ENCODE measurements at regions not wholly inside any gene's neighbourhood (a gene's known extent, or its start where the extent isn't known, plus 50 kb on each side); places are given as distances from the start of the nearest gene placed in this dataset.

- no peaks in the 10 kb centered on the region for H3K23me2 ChIP-seq (ENCODE audit: low read depth, low read length)
- H3K4me1 ChIP-seq (replicated peaks in 1 of 4; ENCODE audit: control insufficient read depth in 3 of 4, insufficient read depth in 4 of 4, low read length in 3 of 4), result peaks cover 0 to 7% (median 5%) of the 10 kb centered on the region in 4 experiments; a peak in 5 of 7 replicates
- H2BK15ac ChIP-seq (ENCODE audit: low read length), result no peak overlapping the region
- no peak overlapping the region for H2BK120ac ChIP-seq (replicated peaks; ENCODE audit: low read depth, low read length)
- H2AFZ ChIP-seq (ENCODE audit: low read length), result no peak overlapping the region
- WGBS, 2 experiments (ENCODE audit: extremely low coverage in 1 of 2, insufficient coverage in 1 of 2, insufficient read length in 1 of 2, insufficient replicate concordance in 2 of 2, low coverage in 1 of 2, low lambda C conversion rate in 2 of 2, missing lambda C conversion rate in 1 of 2), result 100% methylated on average over 8 of the region's 10 CpGs; no CpG with 5 or more reads in 1 of the 2 experiments
- H2BK5ac ChIP-seq (ENCODE audit: low read depth, low read length), result no peak overlapping the region
- no peaks in the 10 kb centered on the region for H3K9me3 ChIP-seq (ENCODE audit: insufficient read depth in 2 of 2, low read depth in 1 of 2, low read length in 1 of 2)
- no peak overlapping the region for H3K27ac ChIP-seq (ENCODE audit: low read depth, low read length)
- no peak for FAIRE-seq
- H3K79me2 ChIP-seq (ENCODE audit: control insufficient read depth in 1 of 2, insufficient read depth in 2 of 2, low read length in 2 of 2), result no peaks in the 10 kb centered on the region
- H3K4me3 ChIP-seq (ENCODE audit: extremely low read depth in 1 of 4, insufficient read depth in 2 of 4, low read depth in 3 of 4, low read length in 4 of 4), result no peak overlapping the region
- no peak overlapping the region for H4K91ac ChIP-seq (replicated peaks; ENCODE audit: insufficient read length, low read length)
- no peak overlapping the region for H3K18ac ChIP-seq (ENCODE audit: extremely low read depth, low read length)
- no peak overlapping the region for H3K14ac ChIP-seq (ENCODE audit: insufficient read length)
- H4K20me1 ChIP-seq (replicated peaks in 1 of 2; ENCODE audit: control insufficient read depth in 1 of 2, insufficient read depth in 2 of 2, low read length in 2 of 2), result no peaks in the 10 kb centered on the region
- no peak overlapping the region for H2BK12ac ChIP-seq (ENCODE audit: low read depth, low read length)
- H3K36me3 ChIP-seq (ENCODE audit: control insufficient read depth in 2 of 4, insufficient read depth in 4 of 4, low read length in 3 of 4), result no peaks in the 10 kb centered on the region; a peak in 1 of 8 replicates
- no peaks in the 10 kb centered on the region for H3K79me1 ChIP-seq (ENCODE audit: low read depth, low read length)
- H4K5ac ChIP-seq (ENCODE audit: insufficient read length, low read depth, low read length), result no peak overlapping the region
- no peak overlapping the region for H4K8ac ChIP-seq (ENCODE audit: extremely low read depth, insufficient read depth, low read length)
- ChIA-PET POLR2A (ENCODE audit: partially characterized antibody) (no interaction called here), CTCF (ENCODE audit: partially characterized antibody) (interaction anchor here (0.7 to 1.0 kb wide), 2 partner anchors 10 to 23 kb away, joined by 3 read pairs; no protein-coding TSS in a partner anchor)
- no peak overlapping the region for H3K56ac ChIP-seq (replicated peaks; ENCODE audit: insufficient read length, low read depth, low read length)
- H3K4ac ChIP-seq (replicated peaks; ENCODE audit: insufficient read length, low read depth, low read length), result peak overlapping the region; percentile 41
- TF ChIP-seq CBX8 (IDR thresholded peaks at IDR 0.05; ENCODE audit: borderline replicate concordance, low read depth, low read length) (no peak), TEAD4 (IDR thresholded peaks at IDR 0.05; ENCODE audit: low read depth, low read length) (no peak), TBP (IDR thresholded peaks at IDR 0.05; ENCODE audit: low read depth, low read length) (no peak), SP2 (IDR thresholded peaks at IDR 0.05; ENCODE audit: low read length) (no peak)
- TF ChIP-seq, protein P1, sequence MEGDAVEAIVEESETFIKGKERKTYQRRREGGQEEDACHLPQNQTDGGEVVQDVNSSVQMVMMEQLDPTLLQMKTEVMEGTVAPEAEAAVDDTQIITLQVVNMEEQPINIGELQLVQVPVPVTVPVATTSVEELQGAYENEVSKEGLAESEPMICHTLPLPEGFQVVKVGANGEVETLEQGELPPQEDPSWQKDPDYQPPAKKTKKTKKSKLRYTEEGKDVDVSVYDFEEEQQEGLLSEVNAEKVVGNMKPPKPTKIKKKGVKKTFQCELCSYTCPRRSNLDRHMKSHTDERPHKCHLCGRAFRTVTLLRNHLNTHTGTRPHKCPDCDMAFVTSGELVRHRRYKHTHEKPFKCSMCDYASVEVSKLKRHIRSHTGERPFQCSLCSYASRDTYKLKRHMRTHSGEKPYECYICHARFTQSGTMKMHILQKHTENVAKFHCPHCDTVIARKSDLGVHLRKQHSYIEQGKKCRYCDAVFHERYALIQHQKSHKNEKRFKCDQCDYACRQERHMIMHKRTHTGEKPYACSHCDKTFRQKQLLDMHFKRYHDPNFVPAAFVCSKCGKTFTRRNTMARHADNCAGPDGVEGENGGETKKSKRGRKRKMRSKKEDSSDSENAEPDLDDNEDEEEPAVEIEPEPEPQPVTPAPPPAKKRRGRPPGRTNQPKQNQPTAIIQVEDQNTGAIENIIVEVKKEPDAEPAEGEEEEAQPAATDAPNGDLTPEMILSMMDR (IDR thresholded peaks at IDR 0.05; ENCODE audit: control extremely low read depth in 1 of 3, insufficient read depth in 1 of 3, low read depth in 1 of 3, low read length in 3 of 3), result no peak
- no peak for DNase-seq (ENCODE audit: low read depth in 1 of 2, low spot score in 2 of 2)
- no peak overlapping the region for H2AK5ac ChIP-seq (ENCODE audit: low read depth, low read length)
- H3K9ac ChIP-seq (replicated peaks in 1 of 4; ENCODE audit: extremely low read depth in 1 of 4, low read depth in 3 of 4, low read length in 3 of 4), result no peak overlapping the region
- no peak overlapping the region for H3K4me2 ChIP-seq (ENCODE audit: insufficient read depth in 1 of 2, low read depth in 2 of 2, low read length in 2 of 2)
- no peak overlapping the region for H3K23ac ChIP-seq (ENCODE audit: insufficient read length)
- H3K27me3 ChIP-seq (replicated peaks in 1 of 4; ENCODE audit: control insufficient read depth in 3 of 4, extremely low read depth in 1 of 4, insufficient read depth in 3 of 4, low read length in 3 of 4), result no peaks in the 10 kb centered on the region
- no peak overlapping the region for H2BK20ac ChIP-seq (ENCODE audit: low read length)
Measured at GRCh38 chr14:61130512-61131260, 149.6 kb downstream of the SLC38A6 start.
